Erythroblast (primary cell): ENCODE measurements at regions not wholly inside any gene's neighbourhood (a gene's known extent, or its start where the extent isn't known, plus 50 kb on each side); places are given as distances from the start of the nearest gene placed in this dataset.

ENCODE experiments used
- GATA1 ChIP-seq: IDR thresholded peaks from 2 replicates; pipeline ENCODE4 v1.6.1; 2011; ENCODE audit warnings: low read depth, mild to moderate bottlenecking, control low read depth, low read length, moderate library complexity
- POLR2A ChIP-seq: IDR thresholded peaks from 2 replicates; pipeline ENCODE4 v1.6.1; 2011; ENCODE audit warnings: mild to moderate bottlenecking, low read length

DNA sequence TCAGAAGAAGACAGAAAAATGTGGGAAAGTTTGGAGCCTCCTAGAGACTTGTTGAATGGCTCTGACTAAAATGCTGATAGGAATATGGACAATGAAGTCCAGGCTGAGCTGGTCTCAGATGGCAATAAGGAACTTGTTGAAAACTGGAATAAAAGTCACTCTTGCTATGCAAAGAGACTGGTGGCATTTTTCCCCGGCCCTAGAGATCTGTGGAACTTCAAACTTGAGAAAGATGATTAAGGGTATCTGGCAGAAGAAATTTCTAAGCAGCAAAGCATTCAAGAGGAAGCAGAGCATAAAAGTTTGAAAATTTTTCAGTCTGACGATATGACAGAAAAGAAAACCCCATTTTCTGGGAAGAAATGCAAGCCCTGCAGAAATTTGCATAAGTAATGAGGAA lies 159.3 kb downstream of the MREG start:
- TF ChIP-seq POLR2A (no peak), GATA1 (no peak)
